EL (cell line): ENCODE measurements at regions not wholly inside any gene's neighbourhood (a gene's known extent, or its start where the extent isn't known, plus 50 kb on each side); places are given as distances from the start of the nearest gene placed in this dataset.
"Not testable (repeated sequence)": the region's sequence is repeated elsewhere in the genome, so short reads cannot be mapped to it uniquely, and the experiment has no call there.

Experiments used
- DNase-seq: peaks from one replicate; pipeline ENCODE4 v3.0.0-alpha.2; 2016

DNA sequence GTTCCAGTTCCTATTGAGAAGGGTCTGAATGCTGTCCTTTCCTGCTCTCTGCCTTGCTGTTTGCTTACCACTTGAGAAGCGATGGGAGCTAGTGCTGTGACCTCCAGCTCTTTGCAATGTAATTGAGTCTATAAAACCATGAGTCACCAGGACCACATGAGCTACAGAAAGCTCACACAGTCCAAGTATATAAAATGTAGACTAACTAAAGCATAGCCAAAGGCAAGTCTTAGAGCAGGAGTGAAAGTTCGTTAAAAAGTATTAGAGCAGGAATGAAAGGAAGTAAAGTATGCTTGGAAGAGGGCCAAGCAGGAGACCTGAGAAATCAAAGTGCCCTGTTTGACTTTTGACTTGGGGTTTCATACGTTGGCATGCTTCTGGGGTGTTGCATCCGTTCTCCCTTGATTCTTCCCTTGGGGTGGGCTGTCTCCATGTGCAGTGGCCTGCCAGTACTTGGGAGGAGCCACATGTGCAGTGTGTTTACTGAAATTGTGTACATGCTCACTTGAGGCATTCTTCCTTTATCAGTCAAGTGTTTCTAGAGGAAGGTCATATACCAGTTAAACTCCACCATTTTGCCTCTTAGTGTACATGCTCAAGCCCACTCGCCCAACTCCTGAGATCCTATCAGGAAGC, 71.3 kb upstream of the KIT start:
- DNase-seq = peak; percentile 91

GRCh38 chr4:54587107-54587891, 70.5 kb upstream of the KIT start:
- no peak for DNase-seq

DNA sequence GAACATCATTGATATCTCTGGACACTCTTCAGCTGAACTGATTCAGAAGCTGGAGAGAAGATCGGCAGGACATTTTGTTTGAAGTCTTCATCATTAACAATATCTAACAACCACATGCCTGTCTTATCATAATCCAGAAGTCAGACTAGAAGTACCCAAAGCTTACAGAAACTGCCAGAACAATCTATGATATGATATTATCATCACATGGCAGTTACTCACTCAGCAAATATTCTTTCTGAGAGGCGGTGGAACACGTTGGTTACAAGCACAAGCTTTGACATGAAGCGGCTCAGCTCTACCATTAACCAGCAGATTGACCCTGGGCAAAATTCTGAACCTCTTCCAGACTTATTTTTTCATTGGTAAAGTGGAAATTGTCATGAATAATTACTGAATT, 69.4 kb upstream of the KIT start:
- peak; percentile 8 for DNase-seq

GRCh38 chr4:54589586-54589985, 68.2 kb upstream of the KIT start:
- DNase-seq = no peak

DNA sequence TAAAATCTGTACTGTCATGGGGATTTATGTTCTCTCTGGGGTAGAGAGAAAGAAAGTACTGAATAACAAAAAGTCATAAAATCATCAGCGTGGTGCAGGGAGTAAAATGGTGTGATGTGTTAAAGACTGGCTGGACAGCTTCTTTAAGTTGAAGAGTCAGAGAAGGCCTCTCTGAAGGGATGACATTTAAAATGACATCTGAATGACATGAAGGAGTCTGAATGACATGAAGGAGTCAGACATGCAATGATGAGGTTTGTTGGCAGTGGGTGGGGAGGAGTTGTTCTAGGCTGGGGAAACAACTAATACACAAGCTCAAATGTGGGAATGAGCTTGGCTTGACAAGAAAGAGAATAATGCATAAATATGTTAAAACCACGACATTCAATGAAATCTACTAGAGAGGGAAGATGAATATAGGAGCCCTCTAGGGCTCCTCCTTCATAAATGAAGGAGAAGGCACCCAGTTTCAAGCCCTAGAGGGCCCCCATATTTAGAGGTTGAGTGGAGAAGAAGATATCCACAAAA, 63.9 kb upstream of the KIT start:
- no peak for DNase-seq

DNA sequence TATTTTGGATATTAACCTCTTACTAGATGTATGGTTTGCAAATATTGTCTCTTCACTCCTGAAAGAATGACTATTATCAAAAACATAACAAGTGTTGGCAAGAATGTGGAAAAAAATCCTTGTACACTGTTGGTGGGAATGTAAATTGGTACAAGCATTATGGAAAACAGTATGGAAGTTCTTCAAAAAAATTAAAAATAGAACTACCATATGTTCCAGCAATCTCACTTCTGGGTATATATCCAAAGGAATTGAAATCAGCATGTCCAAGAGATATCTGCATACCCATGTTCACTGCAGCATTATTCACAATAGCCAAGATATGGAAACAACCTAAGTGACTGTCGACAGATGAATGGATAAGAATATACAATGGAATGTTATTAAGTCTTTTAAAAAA, 61.6 kb upstream of the KIT start:
- no peak for DNase-seq

- not testable (repeated sequence) for DNase-seq
These were observed 60.1 kb upstream of the KIT start for GRCh38 chr4:54597678-54598077.

- not testable (repeated sequence) for DNase-seq
These were observed 55.6 kb upstream of the KIT start for GRCh38 chr4:54602175-54602574.

- no peak for DNase-seq
These were observed 50.7 kb upstream of the KIT start for GRCh38 chr4:54607067-54607466.

DNA sequence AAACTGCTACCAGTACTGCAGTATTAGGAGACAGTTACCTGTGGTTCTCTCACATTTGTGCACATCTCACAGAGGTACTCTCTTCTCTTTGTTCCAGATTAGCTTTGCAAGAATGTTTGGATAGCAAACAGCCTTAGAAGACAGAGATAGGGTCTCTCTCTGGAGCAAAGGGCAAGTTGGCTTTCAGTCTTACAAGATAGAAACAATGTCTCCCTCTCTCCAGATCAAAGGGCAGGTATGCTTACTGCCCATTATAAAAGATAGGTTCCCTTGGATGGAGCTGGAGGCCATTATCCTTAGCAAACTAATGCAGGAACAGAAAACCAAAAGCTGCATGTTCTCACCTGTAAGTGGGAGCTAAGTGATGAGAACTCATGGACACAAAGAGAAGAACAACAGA, 50.2 kb upstream of the KIT start:
- no peak for DNase-seq
